HG03521 (cell line): ENCODE measurements at regions not wholly inside any gene's neighbourhood (a gene's known extent, or its start where the extent isn't known, plus 50 kb on each side); places are given as distances from the start of the nearest gene placed in this dataset.

Source experiments
- ATAC-seq: cut with Tn5 transposase; IDR thresholded peaks from one replicate; pipeline ENCODE4 v1.9.1; 2021; ENCODE audit warnings: mild to moderate bottlenecking, moderate library complexity; ENCODE audit not compliant: unreplicated experiment

GRCh38 chr17:77390870-77391269, 250.1 kb downstream of the SEC14L1 start:
- ATAC-seq = no peak

DNA sequence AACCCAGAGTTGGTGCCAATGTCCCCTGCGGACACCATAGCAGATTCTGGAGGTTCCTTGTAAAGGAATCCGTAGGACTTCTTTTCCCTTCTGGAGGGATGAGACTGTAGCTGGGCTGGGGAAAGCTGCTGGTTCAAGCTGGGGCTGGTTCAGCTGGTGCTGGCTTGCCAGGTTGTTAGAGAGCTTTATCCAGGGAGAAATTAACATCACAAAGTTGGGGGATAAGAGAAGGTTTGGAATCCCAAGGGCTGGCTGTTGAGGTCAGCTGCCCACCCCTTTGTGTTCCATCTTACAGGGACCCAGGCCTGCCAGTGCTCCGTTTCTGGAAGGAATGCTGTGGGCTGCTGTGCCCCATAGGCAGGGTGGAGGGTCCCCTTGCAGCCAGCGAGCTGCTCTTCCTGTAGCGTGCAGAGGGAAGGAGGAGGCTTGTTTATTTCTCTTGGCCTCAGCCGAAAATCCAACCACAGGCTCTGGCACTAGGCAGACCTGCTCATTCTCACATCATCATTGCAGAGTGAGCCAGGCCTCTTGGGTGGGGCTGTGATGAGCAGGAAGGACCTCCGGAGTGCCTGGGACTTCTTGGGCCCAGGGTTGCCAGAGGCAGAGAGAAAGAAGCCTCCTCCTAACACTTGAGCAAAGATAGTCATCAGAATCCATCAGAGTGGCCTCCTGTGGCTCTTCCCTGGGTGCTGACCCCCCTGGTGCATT, 251.1 kb downstream of the SEC14L1 start:
- ATAC-seq = no peak

DNA sequence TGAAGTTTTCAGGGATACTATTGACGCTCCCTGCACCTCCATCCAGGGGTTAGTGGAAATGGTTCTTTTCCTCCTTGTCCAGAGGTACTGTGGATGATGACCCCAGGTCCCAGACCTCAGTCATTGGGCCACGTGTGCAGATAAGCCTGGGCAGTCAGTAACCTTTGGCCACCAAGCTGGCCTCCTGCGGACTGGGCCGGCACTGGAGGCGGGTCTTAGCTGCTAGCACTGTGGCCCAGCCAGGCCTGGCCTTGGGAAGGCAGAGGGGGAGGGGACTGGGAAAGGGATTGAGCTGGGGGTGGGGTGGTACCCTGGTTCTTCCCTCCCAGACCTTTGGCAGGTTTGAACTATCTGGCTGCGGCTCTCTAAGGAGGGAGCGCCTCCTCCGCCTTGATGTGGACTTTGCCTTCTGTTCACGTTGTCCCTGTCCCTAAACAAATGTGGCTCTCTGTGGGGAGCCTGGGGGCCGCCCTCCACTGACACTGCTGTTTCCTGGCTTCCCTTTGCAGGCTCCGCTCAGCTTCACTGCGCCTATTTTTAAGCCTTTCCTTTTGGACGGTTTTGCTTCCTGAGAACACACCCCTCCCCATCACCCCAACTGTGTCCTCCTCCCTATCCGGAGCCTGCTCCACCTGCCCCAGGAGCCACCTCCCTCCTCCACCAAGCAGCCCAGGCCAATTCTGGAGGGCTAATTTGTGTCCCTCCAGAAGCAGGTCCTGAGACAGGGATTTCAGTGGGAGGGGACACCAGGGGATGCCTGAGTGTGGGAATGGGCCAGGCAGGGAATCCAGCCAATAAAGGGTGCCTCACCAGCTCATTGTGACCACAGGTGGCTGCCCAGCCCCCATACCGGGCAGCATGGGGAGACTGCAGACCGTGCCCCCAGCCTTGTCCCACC, 251.9 kb downstream of the SEC14L1 start:
- no peak for ATAC-seq

GRCh38 chr17:77393274-77393600, 252.5 kb downstream of the SEC14L1 start:
- no peak for ATAC-seq

DNA sequence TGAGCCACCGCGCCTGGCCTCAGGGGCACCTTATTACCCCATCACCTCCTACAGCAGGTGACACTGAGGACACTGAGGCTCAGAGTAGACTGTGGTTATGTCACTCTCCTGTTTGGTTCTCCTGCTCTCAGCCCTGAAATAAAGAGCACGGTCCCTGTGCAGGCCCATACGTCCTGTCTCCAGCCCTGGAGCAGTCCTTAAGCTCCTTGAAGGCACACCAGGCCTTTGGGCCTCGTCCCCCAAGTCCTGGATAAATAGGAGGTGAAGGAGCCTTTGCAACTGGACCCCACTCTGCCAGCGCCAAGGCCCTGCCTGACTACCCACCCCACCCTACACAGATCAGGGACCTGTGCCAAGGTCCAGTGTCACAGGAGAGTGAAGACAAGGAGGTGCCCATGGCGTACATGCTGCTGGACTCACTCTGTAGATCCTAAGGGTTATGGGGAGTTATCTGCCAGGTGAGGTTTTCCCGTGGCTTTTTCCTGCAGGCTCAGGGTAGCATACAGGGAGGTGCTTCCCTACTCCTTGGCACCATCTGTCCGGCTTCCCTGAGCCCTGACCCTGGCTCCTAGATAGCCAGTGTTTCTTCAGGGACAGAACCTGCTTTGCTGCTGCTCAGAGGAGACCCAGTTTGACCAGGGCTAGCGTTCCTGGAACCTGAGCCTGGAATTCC, 253.2 kb downstream of the SEC14L1 start:
- ATAC-seq = no peak

DNA sequence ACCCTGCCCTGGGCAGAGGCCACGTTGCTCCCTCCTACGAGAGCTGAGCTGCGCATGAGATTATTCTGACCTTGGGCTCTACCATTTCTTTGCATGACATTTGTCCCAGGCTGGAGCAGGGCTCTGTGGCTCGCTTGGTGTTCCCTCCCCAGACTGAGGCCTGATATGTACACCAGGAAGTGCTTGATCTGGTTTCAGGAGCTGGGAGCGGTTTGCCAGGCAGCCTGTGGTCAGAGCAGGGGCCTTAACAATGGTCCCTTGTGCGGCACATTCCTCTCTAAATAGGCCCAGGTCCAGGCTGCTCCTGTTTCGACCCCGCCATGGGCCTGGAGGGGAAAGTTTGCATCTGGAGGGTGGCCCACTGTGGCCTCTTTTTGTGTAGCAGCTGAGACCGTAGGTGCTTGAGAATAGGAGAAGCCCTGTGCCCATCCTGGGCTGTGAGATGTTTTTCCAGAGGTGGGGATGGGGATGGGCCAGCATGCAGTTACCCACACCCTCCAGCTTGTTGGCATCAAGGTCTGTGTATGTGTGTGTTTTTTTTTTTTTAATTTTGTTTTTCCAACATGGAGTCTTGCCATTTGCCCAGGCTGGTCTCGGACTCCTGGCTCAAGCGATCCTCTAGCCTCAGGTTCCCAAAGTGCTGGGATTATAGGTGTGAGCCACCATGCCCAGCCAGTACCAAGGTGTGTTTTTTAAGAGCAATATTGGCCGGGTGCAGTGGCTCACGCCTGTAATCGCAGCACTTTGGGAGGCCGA, 253.9 kb downstream of the SEC14L1 start:
- ATAC-seq = no peak

DNA sequence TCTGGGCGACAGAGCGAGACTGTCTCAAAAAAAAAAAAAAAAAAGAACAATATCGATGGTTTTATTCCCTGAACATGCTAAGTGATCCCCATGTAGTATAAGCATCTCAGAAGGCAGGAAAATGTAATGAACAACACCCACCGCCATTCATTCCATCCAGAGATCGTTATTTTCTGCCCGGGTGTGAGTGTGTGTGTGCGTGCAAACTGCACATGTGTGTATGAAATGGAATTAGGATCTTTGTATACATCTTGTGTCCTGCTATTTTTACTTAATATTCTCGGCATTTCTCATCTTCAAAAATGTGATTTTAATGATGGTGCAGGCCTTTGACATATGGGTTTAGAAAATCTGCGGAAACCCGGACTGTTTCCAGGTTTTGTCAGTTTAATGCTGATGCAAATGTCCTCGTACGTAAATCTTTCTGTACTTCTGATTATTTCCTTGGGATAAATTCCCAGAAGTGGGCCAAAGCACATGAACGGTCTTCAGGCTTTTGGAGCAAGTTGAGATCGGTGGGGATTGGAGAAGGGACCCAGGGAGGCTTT, 254.8 kb downstream of the SEC14L1 start:
- ATAC-seq = no peak

DNA sequence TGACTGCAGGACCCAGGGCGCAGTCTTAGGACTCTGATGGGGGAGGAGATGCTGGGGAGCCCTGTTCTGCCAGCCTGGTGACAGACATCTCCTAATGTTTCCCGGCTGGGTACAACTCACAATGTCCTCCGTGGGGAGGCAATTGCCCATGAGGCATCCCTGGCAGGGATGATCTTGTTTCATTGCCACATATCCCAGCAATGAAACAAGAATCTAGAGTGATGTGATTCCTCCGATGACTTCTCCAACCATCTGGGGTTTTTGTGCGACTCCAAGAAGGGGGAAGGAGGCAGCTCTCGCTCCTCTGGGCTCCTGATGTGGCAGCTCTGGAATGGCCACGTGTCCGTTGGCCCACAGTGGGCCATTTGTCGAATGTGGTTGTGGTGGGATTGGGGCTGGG, 255.8 kb downstream of the SEC14L1 start:
- ATAC-seq = no peak

- no peak for ATAC-seq
Measured at GRCh38 chr17:77398274-77398673, 257.5 kb downstream of the SEC14L1 start.

DNA sequence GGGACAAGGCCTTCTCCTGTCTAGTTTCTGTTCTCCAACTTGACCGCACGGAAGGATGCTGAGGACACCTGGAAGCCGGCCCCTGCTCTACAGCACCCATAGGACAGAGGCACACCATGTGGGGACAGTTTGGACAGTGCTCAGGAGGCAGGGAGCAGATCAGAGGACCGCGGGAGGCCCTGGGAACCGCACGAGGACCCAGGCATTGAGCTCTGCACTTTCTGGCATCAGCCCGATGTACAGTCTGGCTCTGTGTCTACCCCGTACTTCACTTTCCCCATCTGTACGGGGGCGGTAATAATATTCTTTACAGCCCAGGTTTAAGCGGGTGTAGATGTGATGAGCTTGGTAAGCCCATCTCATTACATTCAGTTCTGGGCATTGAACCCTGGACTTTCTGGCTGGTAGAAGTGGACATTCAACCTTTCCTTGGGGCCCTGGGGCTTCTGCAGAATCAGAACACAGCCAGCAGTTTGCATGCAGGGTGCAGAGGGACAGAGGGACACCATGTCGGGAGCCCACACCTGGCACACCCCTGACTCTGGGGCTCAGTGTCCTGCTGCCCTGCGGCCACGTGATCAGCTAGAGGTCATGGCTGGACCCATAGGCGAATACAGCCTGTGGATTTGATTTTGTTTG, 258.7 kb downstream of the SEC14L1 start:
- ATAC-seq = no peak

DNA sequence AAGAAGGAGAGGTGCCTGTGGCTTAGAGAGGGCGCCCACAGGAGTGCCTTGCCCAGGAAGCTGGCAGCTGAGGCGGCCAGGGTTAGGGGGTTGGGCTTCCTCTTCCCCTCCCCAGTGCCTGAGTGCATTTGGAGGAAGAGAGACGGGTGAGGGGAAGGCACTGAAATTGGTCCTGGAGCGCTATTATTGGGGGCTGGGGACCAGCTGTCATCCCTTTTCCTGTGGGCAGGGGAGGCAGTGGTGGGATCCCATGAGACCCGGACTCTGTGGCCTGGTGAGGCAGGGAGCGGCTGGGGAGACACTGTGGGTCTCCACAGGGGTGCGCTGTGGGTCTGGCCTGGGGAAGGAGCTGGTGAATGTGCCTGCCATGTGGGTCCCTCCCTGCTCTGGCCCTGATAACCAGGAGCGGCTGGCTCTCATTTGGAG, 259.7 kb downstream of the SEC14L1 start:
- no peak for ATAC-seq

- no peak for ATAC-seq
Measured at GRCh38 chr17:77402159-77402731, 261.5 kb downstream of the SEC14L1 start.

- ATAC-seq = no peak
Measured at GRCh38 chr17:77403854-77404253, 263.1 kb downstream of the SEC14L1 start.

- ATAC-seq = peak; percentile 57
Measured at GRCh38 chr17:77404812-77405581, 264.2 kb downstream of the SEC14L1 start.

DNA sequence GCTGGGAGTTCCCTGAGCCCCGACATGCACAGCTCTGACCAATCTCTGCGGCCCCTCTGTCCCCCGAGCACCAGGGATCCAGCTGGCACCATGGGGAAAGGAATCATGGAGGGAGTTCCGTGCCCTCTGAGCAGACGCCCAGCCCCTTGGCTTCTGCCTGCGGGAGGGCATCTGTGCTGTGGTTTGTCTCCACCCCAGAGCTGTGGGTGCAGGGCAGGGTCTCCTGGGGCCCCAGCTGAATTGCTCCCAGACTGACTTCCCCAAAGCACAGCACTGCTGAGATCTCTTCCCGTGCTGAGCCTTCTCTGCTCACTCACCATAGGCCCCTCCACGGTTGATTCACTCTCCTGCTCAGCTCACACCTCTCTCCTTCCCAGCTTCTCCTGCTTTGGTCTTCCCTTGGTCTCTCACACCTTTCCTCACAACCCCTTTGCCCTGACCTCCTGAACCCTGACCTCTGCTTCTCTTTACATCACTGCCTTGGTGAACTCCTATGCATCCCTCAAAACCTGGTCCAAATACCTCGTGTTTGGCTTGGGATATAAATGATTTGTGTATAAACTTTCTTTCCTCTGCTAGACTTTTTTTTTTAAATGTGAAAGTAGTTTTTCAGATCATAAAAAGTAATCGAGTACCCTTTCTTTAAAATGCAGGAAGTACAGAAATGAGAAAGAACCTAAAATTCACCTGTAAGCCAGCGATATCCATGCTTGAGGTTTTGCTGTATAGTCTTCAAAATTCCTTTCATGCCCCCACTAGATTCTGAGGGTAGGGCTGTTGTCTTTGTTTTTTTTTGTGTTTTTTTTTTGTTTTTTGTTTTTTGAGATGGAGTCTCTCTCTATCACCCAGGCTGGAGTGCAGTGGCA, 265.3 kb downstream of the SEC14L1 start:
- no peak for ATAC-seq

DNA sequence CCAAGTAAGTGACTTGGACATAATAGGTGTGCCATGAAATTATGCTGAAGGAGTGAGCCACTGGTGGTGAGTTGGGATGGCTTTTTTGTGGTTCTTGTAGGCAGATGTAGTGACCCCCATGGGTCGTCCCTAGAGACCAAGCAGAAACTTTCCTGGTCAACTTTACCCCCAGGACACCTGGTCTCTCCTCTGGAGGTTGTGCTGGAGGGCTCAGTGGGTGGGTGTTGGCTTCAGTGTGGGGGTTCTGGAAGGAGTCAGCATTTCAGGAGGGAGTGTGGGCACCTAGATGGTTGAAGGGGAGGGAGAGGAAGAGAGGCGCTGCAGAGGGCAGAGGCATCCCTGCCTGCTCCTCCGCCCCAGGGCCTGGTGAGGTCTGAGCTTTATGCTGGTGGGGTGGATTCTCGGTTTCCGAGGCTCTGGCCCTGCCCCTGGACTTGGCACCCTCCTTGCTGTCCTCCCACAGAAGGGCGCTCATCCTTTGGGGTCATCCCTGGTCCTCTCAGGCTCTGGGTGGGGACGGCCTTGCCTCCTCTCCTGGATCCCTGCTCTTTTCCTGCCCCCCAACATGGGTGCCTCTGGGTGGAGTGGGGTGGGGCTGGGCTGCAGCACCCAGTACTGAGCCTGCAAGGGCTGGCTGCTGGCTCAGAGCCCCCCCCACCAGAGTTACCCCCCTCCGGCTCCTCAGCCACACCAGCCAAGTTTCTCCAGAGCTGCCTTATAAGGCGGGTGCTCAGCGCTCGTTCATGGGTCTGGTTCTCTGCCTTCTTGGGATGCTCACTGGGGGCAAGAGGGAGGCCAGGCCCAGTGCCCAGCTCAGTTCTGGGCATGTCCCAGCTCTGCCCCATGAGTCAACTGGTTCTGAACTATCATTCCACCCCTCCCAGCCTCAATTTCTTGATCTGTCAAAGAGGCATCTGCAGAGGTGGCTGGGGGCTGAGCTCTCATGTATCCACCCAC, 266.8 kb downstream of the SEC14L1 start:
- ATAC-seq = no peak

DNA sequence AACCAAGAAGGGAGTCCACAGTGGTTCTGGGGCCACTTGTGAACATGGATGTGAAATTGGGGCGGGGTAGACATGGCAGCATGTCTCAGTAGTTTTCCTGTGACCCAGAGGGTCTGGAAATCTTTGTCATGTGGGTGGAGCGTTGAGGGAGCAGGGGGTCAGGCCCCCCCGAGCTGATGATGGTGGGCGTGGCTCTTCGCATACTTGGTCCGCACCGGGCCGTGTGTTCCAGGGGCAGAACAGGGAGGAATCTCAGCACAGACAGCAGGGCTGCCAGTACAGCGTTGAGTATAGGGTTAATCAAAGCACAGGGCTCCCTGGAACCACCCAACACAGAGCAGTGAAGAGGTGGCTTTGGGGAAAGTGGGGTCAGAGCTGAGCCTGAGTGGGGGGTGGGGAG, 267.5 kb downstream of the SEC14L1 start:
- no peak for ATAC-seq
